ENCODE measurements at regions not wholly inside any gene's neighbourhood (a gene's known extent, or its start where the extent isn't known, plus 50 kb on each side); places are given as distances from the start of the nearest gene placed in this dataset.

- TF ChIP-seq CTCF (IDR thresholded peaks at IDR 0.05) (no peak), POLR2A (IDR thresholded peaks at IDR 0.05) (no peak)
- WGBS, 2 donors: 66 to 91% methylated on average over 5 of the region's 5 CpGs
- no peak for ATAC-seq
- no peak overlapping the region for H3K27ac ChIP-seq
- no peaks in the 10 kb centered on the region for H3K27me3 ChIP-seq
- DNase-seq: no peak
- intact Hi-C loops (cut with DNase I): no loop called here
- H3K4me1 ChIP-seq: no peaks in the 10 kb centered on the region
- no peak overlapping the region for H3K4me3 ChIP-seq
- H3K9me3 ChIP-seq: no peaks in the 10 kb centered on the region
- no peaks in the 10 kb centered on the region for H3K36me3 ChIP-seq (replicated peaks in 1 of 2; ENCODE audit: insufficient read depth in 1 of 2, low read depth in 2 of 2)
Observed at GRCh38 chr3:104974316-104974715, 392.4 kb upstream of the ALCAM start.

GRCh38 chr3:104977719-104978118, 389.0 kb upstream of the ALCAM start:
- WGBS, 2 donors: 80 to 89% methylated on average over 3 of the region's 3 CpGs

GRCh38 chr3:104982130-104982529, 384.6 kb upstream of the ALCAM start:
- no peak for DNase-seq
- no peak overlapping the region for H3K27ac ChIP-seq
- H3K36me3 ChIP-seq (replicated peaks in 1 of 2; ENCODE audit: insufficient read depth in 1 of 2, low read depth in 2 of 2): no peaks in the 10 kb centered on the region
- ATAC-seq: no peak
- no peaks in the 10 kb centered on the region for H3K27me3 ChIP-seq
- TF ChIP-seq POLR2A (IDR thresholded peaks at IDR 0.05) (no peak), CTCF (IDR thresholded peaks at IDR 0.05) (no peak)
- H3K4me3 ChIP-seq: no peak overlapping the region
- no peaks in the 10 kb centered on the region for H3K9me3 ChIP-seq
- WGBS, 2 donors: 95 to 96% methylated on average over 1 of the region's 1 CpG
- H3K4me1 ChIP-seq: no peaks in the 10 kb centered on the region
- intact Hi-C loops (cut with DNase I): no loop called here

More at GRCh38 chr3:104977719-104978118, 389.0 kb upstream of the ALCAM start:
- H3K36me3 ChIP-seq (replicated peaks in 1 of 2; ENCODE audit: insufficient read depth in 1 of 2, low read depth in 2 of 2): no peaks in the 10 kb centered on the region
- DNase-seq (no peak), ATAC-seq (no peak)
- H3K27ac ChIP-seq: no peak overlapping the region
- no peak for TF ChIP-seq POLR2A (IDR thresholded peaks at IDR 0.05)
- no peak for TF ChIP-seq CTCF (IDR thresholded peaks at IDR 0.05)
- H3K4me1 ChIP-seq: no peaks in the 10 kb centered on the region
- intact Hi-C loops (cut with DNase I): no loop called here
- H3K9me3 ChIP-seq: no peaks in the 10 kb centered on the region
- H3K27me3 ChIP-seq: no peaks in the 10 kb centered on the region
- no peak overlapping the region for H3K4me3 ChIP-seq

- Histone ChIP-seq H3K27ac (no peak overlapping the region), H3K36me3 (replicated peaks in 1 of 2; ENCODE audit: insufficient read depth in 1 of 2, low read depth in 2 of 2) (no peaks in the 10 kb centered on the region), H3K27me3 (no peaks in the 10 kb centered on the region), H3K4me3 (no peak overlapping the region), H3K9me3 (no peaks in the 10 kb centered on the region), H3K4me1 (no peaks in the 10 kb centered on the region)
- no peak for DNase-seq
- 71% methylated on average over 2 of the region's 2 CpGs for WGBS, 2 donors
- TF ChIP-seq CTCF (IDR thresholded peaks at IDR 0.05) (no peak), POLR2A (IDR thresholded peaks at IDR 0.05) (no peak)
- intact Hi-C loops (cut with DNase I): no loop called here
- ATAC-seq: no peak
Observed at GRCh38 chr3:104987859-104988258, 378.9 kb upstream of the ALCAM start.

GRCh38 chr3:104988496-104988895, 378.2 kb upstream of the ALCAM start:
- DNase-seq (no peak), ATAC-seq (no peak)
- H3K4me1 ChIP-seq: no peaks in the 10 kb centered on the region
- WGBS, 2 donors: 77 to 81% methylated on average over 3 of the region's 3 CpGs
- no peaks in the 10 kb centered on the region for H3K27me3 ChIP-seq
- H3K36me3 ChIP-seq (replicated peaks in 1 of 2; ENCODE audit: insufficient read depth in 1 of 2, low read depth in 2 of 2): no peaks in the 10 kb centered on the region
- no peak for TF ChIP-seq CTCF (IDR thresholded peaks at IDR 0.05)
- TF ChIP-seq POLR2A (IDR thresholded peaks at IDR 0.05): no peak
- no peak overlapping the region for H3K27ac ChIP-seq
- H3K9me3 ChIP-seq: no peaks in the 10 kb centered on the region
- H3K4me3 ChIP-seq: no peak overlapping the region
- intact Hi-C loops (cut with DNase I): no loop called here

All from body of pancreas (tissue), 4 donors.